SK-N-SH treated with all-trans-retinoic acid at 6 μM for 48 hours (cell line): ENCODE measurements at regions not wholly inside any gene's neighbourhood (a gene's known extent, or its start where the extent isn't known, plus 50 kb on each side); places are given as distances from the start of the nearest gene placed in this dataset.

ENCODE experiments used
- BACH2 ChIP-seq: fragments of 250-450 bp; sonication (Bioruptor Pico); IDR thresholded peaks from 2 replicates; pipeline ENCODE4 v1.9.0; 2021; ENCODE audit warnings: mild to moderate bottlenecking, borderline replicate concordance
- ESRRG ChIP-seq: fragments of 250-450 bp; sonication (Bioruptor Pico); IDR thresholded peaks from 2 replicates; pipeline ENCODE4 v1.6.1; 2021; ENCODE audit warnings: mild to moderate bottlenecking
- OSR1 ChIP-seq: fragments of 250-450 bp; sonication (Bioruptor Pico); IDR thresholded peaks from 2 replicates; pipeline ENCODE4 v1.8.0; 2022; ENCODE audit warnings: moderate library complexity, mild to moderate bottlenecking, inconsistent platforms
- PPARA ChIP-seq: fragments of 250-450 bp; sonication (Bioruptor Pico); IDR thresholded peaks from 2 replicates; pipeline ENCODE4 v1.5.0; 2020; ENCODE audit warnings: mild to moderate bottlenecking, borderline replicate concordance
- RARB ChIP-seq: fragments of 250-450 bp; sonication (Bioruptor Pico); IDR thresholded peaks from 2 replicates; pipeline ENCODE4 v1.8.0; 2021; ENCODE audit warnings: mild to moderate bottlenecking, moderate library complexity
- TCF4 ChIP-seq: fragments of 250-450 bp; sonication (Bioruptor Pico); IDR thresholded peaks from 2 replicates; pipeline ENCODE4 v1.8.0; 2021; ENCODE audit warnings: mild to moderate bottlenecking, moderate library complexity, borderline replicate concordance
- ZC3H10 ChIP-seq: fragments of 250-450 bp; sonication (Bioruptor Pico); IDR thresholded peaks from 2 replicates; pipeline ENCODE4 v1.5.1; 2021; ENCODE audit warnings: mild to moderate bottlenecking, moderate library complexity
- ZFP30 ChIP-seq: fragments of 450-650 bp; formaldehyde crosslinking; IDR thresholded peaks from 2 replicates; pipeline ENCODE4 v1.5.0; 2022; ENCODE audit warnings: mild to moderate bottlenecking, moderate library complexity
- ZNF565 ChIP-seq: fragments of 450-650 bp; formaldehyde crosslinking; conservative IDR thresholded peaks from 2 replicates; pipeline ENCODE4 v1.5.0; 2020; ENCODE audit warnings: low read depth, mild to moderate bottlenecking, moderate library complexity
- ZNF70 ChIP-seq: fragments of 450-650 bp; formaldehyde crosslinking; IDR thresholded peaks from 2 replicates; pipeline ENCODE4 v1.5.0; 2020; ENCODE audit warnings: mild to moderate bottlenecking, moderate library complexity
- ZNF8 ChIP-seq: fragments of 450-650 bp; formaldehyde crosslinking; IDR thresholded peaks from 2 replicates; pipeline ENCODE4 v1.5.0; 2020; ENCODE audit warnings: mild to moderate bottlenecking, moderate library complexity
- TF ChIP-seq, protein P1 (sequence below): fragments of 250-450 bp; sonication (Bioruptor Pico); IDR thresholded peaks from 2 replicates; pipeline ENCODE4 v1.8.0; 2020; ENCODE audit warnings: mild to moderate bottlenecking, moderate library complexity, borderline replicate concordance
- TF ChIP-seq, protein P2 (sequence below): fragments of 250-450 bp; sonication (Bioruptor Pico); IDR thresholded peaks from 2 replicates; pipeline ENCODE4 v1.8.0; 2021; ENCODE audit warnings: low read depth, mild to moderate bottlenecking, moderate library complexity, borderline replicate concordance

DNA sequence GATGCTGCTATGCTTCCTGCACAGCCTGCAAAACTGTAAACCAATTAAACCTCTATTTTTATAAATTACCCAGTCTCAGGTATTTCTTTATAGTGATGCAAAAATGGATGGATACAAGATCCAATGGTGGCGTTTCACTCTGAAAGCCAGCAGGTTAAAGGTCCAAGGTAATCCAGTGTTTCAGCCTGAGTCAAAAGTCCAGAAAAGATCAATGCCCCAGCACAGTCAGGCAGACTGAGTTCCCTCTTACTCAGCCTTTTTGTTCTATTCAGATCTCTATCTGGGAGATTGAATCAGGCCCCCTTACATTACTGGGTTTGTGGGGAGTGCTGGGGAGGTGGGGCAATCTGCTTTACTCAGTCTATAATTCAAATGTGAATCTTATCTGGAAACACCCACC, 464.5 kb downstream of the GXYLT1 start:
- TF ChIP-seq PPARA (CRISPR knock-in tag) (no peak), ZFP30 (CRISPR knock-in tag) (no peak), ZNF70 (CRISPR knock-in tag) (no peak), ZNF565 (no peak), ESRRG (CRISPR knock-in tag) (no peak), RARB (CRISPR knock-in tag) (no peak), ZNF8 (CRISPR knock-in tag) (no peak), BACH2 (CRISPR knock-in tag) (no peak), ZC3H10 (CRISPR knock-in tag) (no peak), OSR1 (CRISPR knock-in tag) (no peak), TCF4 (CRISPR knock-in tag) (no peak)
- TF ChIP-seq, protein P1, sequence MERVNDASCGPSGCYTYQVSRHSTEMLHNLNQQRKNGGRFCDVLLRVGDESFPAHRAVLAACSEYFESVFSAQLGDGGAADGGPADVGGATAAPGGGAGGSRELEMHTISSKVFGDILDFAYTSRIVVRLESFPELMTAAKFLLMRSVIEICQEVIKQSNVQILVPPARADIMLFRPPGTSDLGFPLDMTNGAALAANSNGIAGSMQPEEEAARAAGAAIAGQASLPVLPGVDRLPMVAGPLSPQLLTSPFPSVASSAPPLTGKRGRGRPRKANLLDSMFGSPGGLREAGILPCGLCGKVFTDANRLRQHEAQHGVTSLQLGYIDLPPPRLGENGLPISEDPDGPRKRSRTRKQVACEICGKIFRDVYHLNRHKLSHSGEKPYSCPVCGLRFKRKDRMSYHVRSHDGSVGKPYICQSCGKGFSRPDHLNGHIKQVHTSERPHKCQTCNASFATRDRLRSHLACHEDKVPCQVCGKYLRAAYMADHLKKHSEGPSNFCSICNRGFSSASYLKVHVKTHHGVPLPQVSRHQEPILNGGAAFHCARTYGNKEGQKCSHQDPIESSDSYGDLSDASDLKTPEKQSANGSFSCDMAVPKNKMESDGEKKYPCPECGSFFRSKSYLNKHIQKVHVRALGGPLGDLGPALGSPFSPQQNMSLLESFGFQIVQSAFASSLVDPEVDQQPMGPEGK (CRISPR knock-in tag) = no peak
- TF ChIP-seq, protein P2, sequence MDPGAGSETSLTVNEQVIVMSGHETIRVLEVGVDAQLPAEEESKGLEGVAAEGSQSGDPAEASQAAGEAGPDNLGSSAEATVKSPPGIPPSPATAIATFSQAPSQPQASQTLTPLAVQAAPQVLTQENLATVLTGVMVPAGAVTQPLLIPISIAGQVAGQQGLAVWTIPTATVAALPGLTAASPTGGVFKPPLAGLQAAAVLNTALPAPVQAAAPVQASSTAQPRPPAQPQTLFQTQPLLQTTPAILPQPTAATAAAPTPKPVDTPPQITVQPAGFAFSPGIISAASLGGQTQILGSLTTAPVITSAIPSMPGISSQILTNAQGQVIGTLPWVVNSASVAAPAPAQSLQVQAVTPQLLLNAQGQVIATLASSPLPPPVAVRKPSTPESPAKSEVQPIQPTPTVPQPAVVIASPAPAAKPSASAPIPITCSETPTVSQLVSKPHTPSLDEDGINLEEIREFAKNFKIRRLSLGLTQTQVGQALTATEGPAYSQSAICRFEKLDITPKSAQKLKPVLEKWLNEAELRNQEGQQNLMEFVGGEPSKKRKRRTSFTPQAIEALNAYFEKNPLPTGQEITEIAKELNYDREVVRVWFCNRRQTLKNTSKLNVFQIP (CRISPR knock-in tag) = no peak
